Prostate gland (tissue), 1 donor: ENCODE measurements at regions not wholly inside any gene's neighbourhood (a gene's known extent, or its start where the extent isn't known, plus 50 kb on each side); places are given as distances from the start of the nearest gene placed in this dataset.

Experiments
- POLR2A ChIP-seq: fragments of 450-650 bp; IDR thresholded peaks from one replicate; pipeline ENCODE4 v1.6.1; 2016; ENCODE audit warnings: antibody characterized with exemption, mild to moderate bottlenecking
- POLR2AphosphoS5 ChIP-seq: sonication (generic); formaldehyde crosslinking; IDR thresholded peaks from one replicate; pipeline ENCODE4 v1.6.1; 2017; ENCODE audit warnings: antibody characterized with exemption

- TF ChIP-seq POLR2AphosphoS5 (no peak), POLR2A (no peak)
Measured at GRCh38 chr6:145067430-145067829, 667.9 kb downstream of the EPM2A start.
